ENCODE measurements at regions not wholly inside any gene's neighbourhood (a gene's known extent, or its start where the extent isn't known, plus 50 kb on each side); places are given as distances from the start of the nearest gene placed in this dataset.

DNA sequence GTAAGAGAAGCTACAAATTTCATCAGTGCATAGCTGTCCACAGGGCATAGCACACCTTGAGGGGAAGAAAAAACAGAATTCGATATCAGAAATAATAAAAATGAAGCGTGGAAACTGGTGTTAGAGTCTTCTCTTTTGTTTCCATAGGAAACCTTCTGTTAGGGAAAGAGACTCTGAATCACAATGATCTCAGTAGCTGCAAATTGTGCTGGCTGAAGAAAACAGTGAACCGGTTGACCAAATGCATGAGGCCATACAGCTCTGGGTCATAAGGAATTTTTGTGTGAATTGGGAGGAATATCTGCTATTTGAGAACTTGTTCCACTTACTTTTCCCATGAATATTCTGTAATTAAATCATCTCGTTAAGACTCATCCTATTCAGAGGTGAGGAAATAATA is 580.2 kb upstream of the NECTIN3 start:
- no peak for DNase-seq
- peaks cover 8% of the 10 kb centered on the region for H3K36me3 Mint-ChIP-seq (ENCODE audit: low read depth)
- no peak overlapping the region for H3K4me3 Mint-ChIP-seq
- no peaks in the 10 kb centered on the region; the same call in 1 of the 2 replicates for H3K4me1 Mint-ChIP-seq (ENCODE audit: low read depth)
- TF ChIP-seq, protein P1, sequence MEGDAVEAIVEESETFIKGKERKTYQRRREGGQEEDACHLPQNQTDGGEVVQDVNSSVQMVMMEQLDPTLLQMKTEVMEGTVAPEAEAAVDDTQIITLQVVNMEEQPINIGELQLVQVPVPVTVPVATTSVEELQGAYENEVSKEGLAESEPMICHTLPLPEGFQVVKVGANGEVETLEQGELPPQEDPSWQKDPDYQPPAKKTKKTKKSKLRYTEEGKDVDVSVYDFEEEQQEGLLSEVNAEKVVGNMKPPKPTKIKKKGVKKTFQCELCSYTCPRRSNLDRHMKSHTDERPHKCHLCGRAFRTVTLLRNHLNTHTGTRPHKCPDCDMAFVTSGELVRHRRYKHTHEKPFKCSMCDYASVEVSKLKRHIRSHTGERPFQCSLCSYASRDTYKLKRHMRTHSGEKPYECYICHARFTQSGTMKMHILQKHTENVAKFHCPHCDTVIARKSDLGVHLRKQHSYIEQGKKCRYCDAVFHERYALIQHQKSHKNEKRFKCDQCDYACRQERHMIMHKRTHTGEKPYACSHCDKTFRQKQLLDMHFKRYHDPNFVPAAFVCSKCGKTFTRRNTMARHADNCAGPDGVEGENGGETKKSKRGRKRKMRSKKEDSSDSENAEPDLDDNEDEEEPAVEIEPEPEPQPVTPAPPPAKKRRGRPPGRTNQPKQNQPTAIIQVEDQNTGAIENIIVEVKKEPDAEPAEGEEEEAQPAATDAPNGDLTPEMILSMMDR (IDR thresholded peaks at IDR 0.05), result no peak
- no peaks in the 10 kb centered on the region; the same call in none of the 2 replicates for H3K27me3 Mint-ChIP-seq (ENCODE audit: insufficient read depth)
- peaks cover 10% of the 10 kb centered on the region for H3K9me3 Mint-ChIP-seq
- H3K27ac Mint-ChIP-seq, result no peak overlapping the region

DNA sequence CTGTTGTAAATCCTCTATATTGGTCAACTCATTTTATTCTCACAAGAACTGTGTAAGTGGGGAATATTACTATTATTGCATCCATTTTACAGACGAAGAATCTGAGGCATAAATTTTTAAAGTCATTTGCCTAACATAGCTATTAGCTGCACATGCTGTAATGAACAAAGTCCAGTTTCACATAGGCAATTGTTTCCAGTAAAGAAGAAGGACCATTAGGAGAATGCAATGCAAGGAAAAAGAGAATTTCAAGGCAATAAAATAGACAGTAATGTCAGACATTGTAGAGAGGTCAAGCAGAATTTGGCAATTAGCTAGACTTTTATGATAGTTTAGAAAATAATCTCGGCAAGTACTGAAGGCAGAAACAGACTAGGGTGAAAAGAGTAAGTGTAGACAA is 578.7 kb upstream of the NECTIN3 start:
- Mint-ChIP-seq H3K27me3 (ENCODE audit: insufficient read depth) (no peaks in the 10 kb centered on the region; the same call in none of the 2 replicates), H3K4me3 (no peak overlapping the region), H3K27ac (no peak overlapping the region), H3K9me3 (peaks cover 5% of the 10 kb centered on the region), H3K4me1 (ENCODE audit: low read depth) (no peaks in the 10 kb centered on the region; the same call in 1 of the 2 replicates), H3K36me3 (ENCODE audit: low read depth) (peaks cover 3% of the 10 kb centered on the region)
- no peak for DNase-seq
- TF ChIP-seq, protein P1 (IDR thresholded peaks at IDR 0.05), result no peak

DNA sequence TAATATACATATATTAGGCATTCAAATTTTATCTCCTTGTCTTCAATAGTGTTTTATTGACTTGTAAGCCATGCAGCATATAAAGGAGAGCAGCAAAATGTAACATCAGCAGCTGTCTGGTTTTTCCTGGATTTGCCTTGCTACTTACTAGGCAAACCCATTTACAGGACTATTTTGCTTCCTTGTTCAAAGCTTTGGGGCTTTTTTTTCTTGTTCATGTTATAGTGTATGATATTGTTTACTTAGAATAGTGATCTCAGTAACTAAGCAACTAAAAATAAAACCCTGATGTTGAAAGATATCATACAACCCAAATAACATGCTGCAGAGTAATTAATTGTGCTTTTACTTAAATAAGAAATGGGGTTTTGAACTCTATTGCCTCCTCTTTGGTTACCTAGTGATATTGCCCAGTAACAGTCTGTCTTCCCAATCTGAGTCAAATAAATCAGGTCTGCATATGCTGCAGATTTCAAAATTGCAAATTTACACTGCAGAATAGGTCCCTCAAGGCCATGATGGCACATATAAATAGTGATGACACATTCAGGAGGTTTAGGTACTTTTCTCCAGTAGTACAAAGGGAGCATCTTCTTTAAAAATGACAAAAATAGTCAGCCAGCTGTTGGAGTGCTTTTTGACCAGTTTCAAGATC is 578.1 kb upstream of the NECTIN3 start:
- H3K36me3 Mint-ChIP-seq (ENCODE audit: low read depth), result no peaks in the 10 kb centered on the region
- H3K27me3 Mint-ChIP-seq (ENCODE audit: insufficient read depth), result no peaks in the 10 kb centered on the region; the same call in 1 of the 2 replicates
- TF ChIP-seq, protein P1 (IDR thresholded peaks at IDR 0.05), result no peak
- no peak overlapping the region for H3K27ac Mint-ChIP-seq
- no peaks in the 10 kb centered on the region for H3K9me3 Mint-ChIP-seq
- no peak overlapping the region for H3K4me3 Mint-ChIP-seq
- DNase-seq, result no peak
- H3K4me1 Mint-ChIP-seq (ENCODE audit: low read depth), result no peaks in the 10 kb centered on the region; the same call in 1 of the 2 replicates

DNA sequence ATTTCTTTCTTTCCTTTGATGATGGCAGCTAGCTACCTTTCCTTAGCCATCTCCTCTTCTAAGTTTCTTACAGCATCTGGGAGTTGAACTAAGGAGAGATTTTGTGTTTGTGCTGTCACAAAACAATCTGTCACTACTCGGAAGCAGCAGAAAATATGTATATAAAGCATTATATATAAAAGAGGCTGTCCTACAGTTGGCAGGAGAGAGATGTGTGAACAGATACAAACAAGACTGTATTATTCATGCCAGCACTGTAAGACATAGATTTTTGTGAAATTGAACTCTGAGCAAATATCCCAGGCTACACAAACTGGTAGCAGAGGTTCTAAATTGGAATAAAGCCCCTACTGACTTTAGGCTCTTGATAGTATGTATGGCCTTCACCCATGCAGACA is 577.5 kb upstream of the NECTIN3 start:
- H3K27ac Mint-ChIP-seq, result no peak overlapping the region
- H3K9me3 Mint-ChIP-seq, result no peaks in the 10 kb centered on the region
- TF ChIP-seq, protein P1 (IDR thresholded peaks at IDR 0.05), result no peak
- DNase-seq, result no peak
- no peak overlapping the region for H3K4me3 Mint-ChIP-seq
- no peaks in the 10 kb centered on the region for H3K36me3 Mint-ChIP-seq (ENCODE audit: low read depth)
- H3K4me1 Mint-ChIP-seq (ENCODE audit: low read depth), result no peaks in the 10 kb centered on the region; the same call in 1 of the 2 replicates
- H3K27me3 Mint-ChIP-seq (ENCODE audit: insufficient read depth), result no peaks in the 10 kb centered on the region; the same call in 1 of the 2 replicates

DNA sequence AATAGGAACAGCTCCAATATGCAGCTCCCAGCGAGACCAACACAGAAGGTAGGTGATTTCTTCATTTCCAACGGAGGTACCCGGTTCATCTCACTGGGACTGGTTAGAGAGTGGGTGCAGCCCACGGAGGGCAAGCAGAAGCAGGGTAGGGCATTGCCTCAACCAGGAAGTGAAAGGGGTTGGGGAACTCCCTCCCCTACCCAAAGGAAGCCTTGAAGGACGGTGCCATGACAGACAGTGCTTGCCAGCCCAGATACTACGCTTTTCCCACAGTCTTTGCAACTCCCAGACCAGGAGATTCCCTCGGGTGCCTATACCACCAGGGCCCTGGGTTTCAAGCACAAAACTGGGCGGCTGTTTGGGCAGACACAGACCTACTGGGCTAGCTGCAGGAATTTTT is 576.9 kb upstream of the NECTIN3 start:
- Mint-ChIP-seq H3K9me3 (no peaks in the 10 kb centered on the region), H3K4me3 (no peak overlapping the region), H3K27ac (no peak overlapping the region), H3K4me1 (ENCODE audit: low read depth) (no peaks in the 10 kb centered on the region; the same call in 1 of the 2 replicates), H3K27me3 (ENCODE audit: insufficient read depth) (no peaks in the 10 kb centered on the region; the same call in 1 of the 2 replicates), H3K36me3 (ENCODE audit: low read depth) (no peaks in the 10 kb centered on the region)
- TF ChIP-seq, protein P1 (IDR thresholded peaks at IDR 0.05), result no peak
- no peak for DNase-seq

All from HFFc6 (cell line).